ENCODE measurements at regions not wholly inside any gene's neighbourhood (a gene's known extent, or its start where the extent isn't known, plus 50 kb on each side); places are given as distances from the start of the nearest gene placed in this dataset.

DNA sequence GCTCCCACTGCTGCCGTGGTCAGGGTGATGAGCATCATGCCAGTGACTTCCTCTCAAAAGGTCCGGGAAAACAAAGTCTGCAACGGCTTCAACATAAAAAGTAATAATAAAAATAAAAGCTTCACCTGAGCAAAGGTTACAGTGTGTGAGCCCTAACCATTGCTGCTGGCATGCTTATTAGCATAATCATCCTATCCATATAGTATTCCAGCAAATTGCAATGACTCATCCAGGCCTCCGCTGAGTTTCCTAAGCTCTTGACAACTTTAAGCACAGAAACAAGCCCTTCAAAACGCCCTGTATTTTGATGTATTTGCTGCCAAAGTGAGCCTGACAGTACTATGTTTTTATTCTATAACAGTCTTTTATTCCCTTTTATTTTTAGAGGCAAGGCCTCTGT, 100.5 kb downstream of the AASDH start:
- Histone ChIP-seq H3K4me1 (peaks cover 7% of the 10 kb centered on the region), H3K27ac (no peak overlapping the region), H3F3A (ENCODE audit: low read depth) (no peaks in the 10 kb centered on the region), H3K36me3 (no peaks in the 10 kb centered on the region), H4K20me1 (ENCODE audit: low read depth) (peaks cover 6% of the 10 kb centered on the region), H3K4me2 (no peak overlapping the region), H2AFZ (replicated peaks) (no peak overlapping the region), H3K79me2 (ENCODE audit: low read depth) (no peaks in the 10 kb centered on the region), H3K4me3 (no peak overlapping the region), H3K27me3 (no peaks in the 10 kb centered on the region), H3K9me3 (ENCODE audit: low read depth) (no peaks in the 10 kb centered on the region), H3K9ac (no peak overlapping the region)
- peaks cover 4% of the 10 kb centered on the region for H3K4me1 Mint-ChIP-seq
- peaks cover 2% of the 10 kb centered on the region for H3K9me3 Mint-ChIP-seq
- H3K27me3 Mint-ChIP-seq (ENCODE audit: insufficient read depth, low read depth), result peaks cover 8% of the 10 kb centered on the region
- no peak overlapping the region for H3K4me3 Mint-ChIP-seq
- TF ChIP-seq EZH2 (IDR thresholded peaks at IDR 0.05), result no peak
- no peak for TF ChIP-seq EZH2phosphoT487 (IDR thresholded peaks at IDR 0.05)
- no peak for TF ChIP-seq CTCF (IDR thresholded peaks at IDR 0.05)
- DNase-seq (ENCODE audit: low spot score), result no peak
- no peak overlapping the region for H3K27ac Mint-ChIP-seq
- H3K36me3 Mint-ChIP-seq, result peaks cover 17% of the 10 kb centered on the region

DNA sequence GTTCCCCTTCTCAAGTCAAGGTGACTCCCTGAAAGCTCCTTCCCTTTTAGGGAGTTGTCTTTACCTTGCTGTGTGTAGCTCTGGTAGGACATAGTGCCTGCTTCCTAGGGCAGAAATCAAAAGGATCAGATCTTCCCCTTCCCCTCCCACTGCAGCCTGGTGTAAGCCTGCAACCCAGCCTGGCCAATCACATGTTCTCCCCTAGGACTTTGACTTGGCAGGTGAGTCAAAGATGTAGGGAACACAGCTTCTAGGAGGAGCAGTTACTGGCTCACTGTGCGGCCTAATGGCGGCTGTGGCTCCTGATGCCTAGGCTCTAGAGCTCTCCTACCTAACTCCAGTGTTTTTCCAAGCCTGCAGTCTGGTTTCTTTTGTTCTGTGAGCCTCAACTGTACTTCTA, 103.9 kb downstream of the AASDH start:
- TF ChIP-seq EZH2phosphoT487 (IDR thresholded peaks at IDR 0.05), result no peak
- H3K4me1 ChIP-seq, result peaks cover 7% of the 10 kb centered on the region
- peaks cover 6% of the 10 kb centered on the region for H4K20me1 ChIP-seq (ENCODE audit: low read depth)
- H3K27me3 Mint-ChIP-seq (ENCODE audit: insufficient read depth, low read depth), result peaks cover 8% of the 10 kb centered on the region
- H3K36me3 Mint-ChIP-seq, result peaks cover 22% of the 10 kb centered on the region
- no peak overlapping the region for H3K27ac Mint-ChIP-seq
- no peak overlapping the region for H3K4me3 ChIP-seq
- H3K9ac ChIP-seq, result no peak overlapping the region
- H3K4me2 ChIP-seq, result no peak overlapping the region
- H3K4me1 Mint-ChIP-seq, result peaks cover 4% of the 10 kb centered on the region
- no peak overlapping the region for H2AFZ ChIP-seq (replicated peaks)
- no peak overlapping the region for H3K4me3 Mint-ChIP-seq
- no peaks in the 10 kb centered on the region for H3F3A ChIP-seq (ENCODE audit: low read depth)
- H3K9me3 Mint-ChIP-seq, result peaks cover 11% of the 10 kb centered on the region
- no peak overlapping the region for H3K27ac ChIP-seq
- H3K9me3 ChIP-seq (ENCODE audit: low read depth), result no peaks in the 10 kb centered on the region
- no peak for DNase-seq (ENCODE audit: low spot score)
- H3K36me3 ChIP-seq, result no peaks in the 10 kb centered on the region
- H3K27me3 ChIP-seq, result no peaks in the 10 kb centered on the region
- no peaks in the 10 kb centered on the region for H3K79me2 ChIP-seq (ENCODE audit: low read depth)

DNA sequence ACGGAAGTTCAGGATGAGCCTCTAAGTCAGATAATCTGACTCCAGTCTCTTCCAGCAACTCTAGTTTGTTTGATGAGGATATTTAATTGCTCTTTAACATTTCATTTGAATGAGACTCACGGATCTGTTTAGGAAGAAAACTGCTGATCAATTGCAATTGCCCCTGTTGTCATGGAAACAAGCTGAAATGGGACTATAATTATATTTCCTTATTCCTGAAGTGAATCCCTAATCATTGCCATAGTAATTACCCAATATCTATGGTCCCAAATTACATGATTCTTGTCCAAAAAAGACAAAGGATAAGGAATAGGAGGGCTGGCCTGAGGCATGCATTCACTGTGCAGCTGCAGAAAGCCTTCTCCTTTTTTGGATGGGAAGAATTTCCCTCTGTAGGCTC, 105.3 kb downstream of the AASDH start:
- Mint-ChIP-seq H3K4me1 (no peaks in the 10 kb centered on the region), H3K36me3 (peaks cover 28% of the 10 kb centered on the region), H3K9me3 (peaks cover 20% of the 10 kb centered on the region), H3K27ac (no peak overlapping the region), H3K27me3 (ENCODE audit: insufficient read depth, low read depth) (peaks cover 3% of the 10 kb centered on the region), H3K4me3 (no peak overlapping the region)
- Histone ChIP-seq H3K4me2 (no peak overlapping the region), H3K4me3 (no peak overlapping the region), H3K27ac (no peak overlapping the region), H3K4me1 (no peaks in the 10 kb centered on the region), H2AFZ (replicated peaks) (no peak overlapping the region), H3K36me3 (no peaks in the 10 kb centered on the region), H3F3A (ENCODE audit: low read depth) (no peaks in the 10 kb centered on the region), H3K9ac (no peak overlapping the region), H3K9me3 (ENCODE audit: low read depth) (no peaks in the 10 kb centered on the region), H4K20me1 (ENCODE audit: low read depth) (no peaks in the 10 kb centered on the region), H3K27me3 (no peaks in the 10 kb centered on the region), H3K79me2 (ENCODE audit: low read depth) (no peaks in the 10 kb centered on the region)
- no peak for DNase-seq (ENCODE audit: low spot score)
- TF ChIP-seq EZH2 (IDR thresholded peaks at IDR 0.05), result no peak
- TF ChIP-seq CTCF (IDR thresholded peaks at IDR 0.05), result no peak
- TF ChIP-seq EZH2phosphoT487 (IDR thresholded peaks at IDR 0.05), result no peak

DNA sequence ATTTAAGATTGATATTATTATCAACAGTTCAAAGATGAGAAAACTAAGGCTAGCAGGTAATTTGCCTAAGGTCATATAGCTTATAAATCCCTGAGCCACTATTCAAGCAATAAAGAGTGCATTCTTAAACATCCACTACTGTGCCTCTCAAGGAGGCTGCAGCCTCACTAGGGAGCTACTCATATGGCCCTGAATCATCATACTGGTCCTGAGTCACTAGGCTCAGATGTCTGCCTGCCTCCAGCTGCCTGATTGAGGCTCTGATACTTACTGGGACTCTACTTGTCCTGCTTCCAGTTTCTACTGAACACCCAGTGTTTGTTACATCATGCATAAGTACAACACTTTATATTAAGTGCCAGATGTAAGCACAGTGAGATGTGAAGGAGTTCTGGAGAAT, 110.7 kb downstream of the AASDH start:
- Histone ChIP-seq H3K4me2 (no peak overlapping the region), H3K4me3 (no peak overlapping the region), H3K9ac (no peak overlapping the region), H3K79me2 (ENCODE audit: low read depth) (no peaks in the 10 kb centered on the region), H3K4me1 (no peaks in the 10 kb centered on the region), H4K20me1 (ENCODE audit: low read depth) (peaks cover 3% of the 10 kb centered on the region), H2AFZ (replicated peaks) (no peak overlapping the region), H3K27me3 (no peaks in the 10 kb centered on the region), H3K9me3 (ENCODE audit: low read depth) (no peaks in the 10 kb centered on the region), H3K36me3 (no peaks in the 10 kb centered on the region), H3F3A (ENCODE audit: low read depth) (no peaks in the 10 kb centered on the region), H3K27ac (no peak overlapping the region)
- no peaks in the 10 kb centered on the region for H3K4me1 Mint-ChIP-seq
- no peak for DNase-seq (ENCODE audit: low spot score)
- H3K4me3 Mint-ChIP-seq, result no peak overlapping the region
- no peak overlapping the region for H3K27ac Mint-ChIP-seq
- no peaks in the 10 kb centered on the region for H3K27me3 Mint-ChIP-seq (ENCODE audit: insufficient read depth, low read depth)
- H3K36me3 Mint-ChIP-seq, result peaks cover 25% of the 10 kb centered on the region
- H3K9me3 Mint-ChIP-seq, result peaks cover 22% of the 10 kb centered on the region
- no peak for TF ChIP-seq EZH2 (IDR thresholded peaks at IDR 0.05)
- TF ChIP-seq CTCF (IDR thresholded peaks at IDR 0.05), result no peak
- TF ChIP-seq EZH2phosphoT487 (IDR thresholded peaks at IDR 0.05), result no peak
